GM12878 (cell line): ENCODE measurements at regions not wholly inside any gene's neighbourhood (a gene's known extent, or its start where the extent isn't known, plus 50 kb on each side); places are given as distances from the start of the nearest gene placed in this dataset.

ENCODE experiments used
- ATAC-seq: fragments of 200-7000 bp; cut with Tn5 transposase; 3 replicates; pipeline ENCODE4 v1.9.1; 2020; ENCODE audit warnings: mild to moderate bottlenecking, moderate library complexity
- BruUV-seq: library from RNA; stranded (reverse); fragments of 400-500 nt; replicated peaks from 2 replicates; lab custom pipeline; 2021; lab: Mats Ljungman, UMichigan
- CTCF ChIA-PET: fragments of 300-600 bp; sonication (Branson Sonifier 250); formaldehyde crosslinking; extraction: SDS; loops from one replicate; lab custom pipeline; 2021; ENCODE audit warnings: inconsistent platforms; lab: Yijun Ruan, JAX
- POLR2A ChIA-PET: fragments of 350-600 bp; formaldehyde crosslinking; extraction: SDS; loops from one replicate; lab custom pipeline; 2021; ENCODE audit warnings: inconsistent platforms; lab: Charles Lee
- RAD21 ChIA-PET: fragments of 300-600 bp; sonication (Branson Sonifier 250); formaldehyde crosslinking; loops from one replicate; lab custom pipeline; 2023; ENCODE audit warnings: antibody characterized with exemption; ENCODE audit not compliant: unreplicated experiment; lab: Charles Lee
- SMC1A ChIA-PET: fragments of 300-600 bp; sonication (Branson Sonifier 250); formaldehyde crosslinking; loops from one replicate; lab custom pipeline; 2023; ENCODE audit not compliant: unreplicated experiment, uncharacterized antibody; lab: Charles Lee
- DNase-seq: peaks from one replicate; pipeline ENCODE4 v3.0.0-alpha.2; 2011; ENCODE audit warnings: low read depth, low spot score
- FAIRE-seq: peaks from 3 replicates; lab custom pipeline; 2011; peaks lifted over from hg19 to GRCh38; lab: Jason Lieb, UNC
- H2AFZ ChIP-seq: 2 replicates; pipeline ENCODE4 v1.6.0; 2011; ENCODE audit warnings: low read depth, low read length, control low read depth; ENCODE audit not compliant: control insufficient read depth
- H3K27ac ChIP-seq: 2 replicates; pipeline ENCODE4 v1.5.1; 2011; ENCODE audit warnings: control low read depth; ENCODE audit not compliant: control insufficient read depth, insufficient read depth
- H3K27me3 ChIP-seq, 2 experiments: replicated peaks in 1 of 2; 2 replicates each; pipeline versions ENCODE4 v1.6.0 to v1.6.1; 2011; ENCODE audit warnings: low read length in 1 of 2; ENCODE audit not compliant: control insufficient read depth in 2 of 2, insufficient read depth in 2 of 2
- H3K36me3 ChIP-seq, 2 experiments: 2 replicates each; pipeline ENCODE4 v1.5.1; 2011; ENCODE audit warnings: low read length in 1 of 2; ENCODE audit not compliant: control insufficient read depth in 2 of 2, insufficient read depth in 2 of 2
- H3K4me1 ChIP-seq: 2 replicates; pipeline ENCODE4 v1.6.1; 2011; ENCODE audit warnings: mild to moderate bottlenecking, low read length, moderate library complexity, mixed read lengths; ENCODE audit not compliant: control insufficient read depth, insufficient read depth
- H3K4me2 ChIP-seq: 2 replicates; pipeline ENCODE4 v1.6.0; 2011; ENCODE audit warnings: control low read depth; ENCODE audit not compliant: control insufficient read depth, insufficient read depth
- H3K4me3 ChIP-seq: fragments of 200-600 bp; sonication (generic); 2 replicates; pipeline ENCODE4 v1.5.1; 2016
- H3K79me2 ChIP-seq: 2 replicates; pipeline ENCODE4 v1.6.0; 2011; ENCODE audit warnings: low read length; ENCODE audit not compliant: control insufficient read depth, insufficient read depth
- H3K9ac ChIP-seq: 2 replicates; pipeline ENCODE4 v1.8.0; 2011; ENCODE audit warnings: low read length, control low read depth, mixed read lengths; ENCODE audit not compliant: control insufficient read depth, insufficient read depth
- H3K9me3 ChIP-seq: replicated peaks from 3 replicates; pipeline ENCODE4 v1.5.1; 2011; ENCODE audit warnings: mild to moderate bottlenecking, low read length; ENCODE audit not compliant: control insufficient read depth, insufficient read depth
- H4K20me1 ChIP-seq: 2 replicates; pipeline ENCODE4 v1.6.0; 2011; ENCODE audit not compliant: control insufficient read depth, insufficient read depth
- CHD1 ChIP-seq: IDR thresholded peaks from 2 replicates; pipeline ENCODE4 v1.6.1; 2012; ENCODE audit warnings: low read depth, low read length, improper control_type of control experiment
- MTA2 ChIP-seq: fragments of 450-650 bp; IDR thresholded peaks from 2 replicates; pipeline ENCODE4 v1.6.1; 2016; ENCODE audit warnings: low read depth, mild to moderate bottlenecking, moderate library complexity
- MYC ChIP-seq: IDR thresholded peaks from 2 replicates; pipeline ENCODE4 v1.6.1; 2011; ENCODE audit warnings: mild to moderate bottlenecking, low read length, moderate library complexity, inconsistent platforms; ENCODE audit not compliant: insufficient read depth, insufficient replicate concordance, insufficient read length, severe bottlenecking
- PAX5 ChIP-seq: IDR thresholded peaks from 2 replicates; pipeline ENCODE4 v1.6.1; 2011; ENCODE audit warnings: low read depth, low read length, borderline replicate concordance
- RBBP5 ChIP-seq: fragments of 200-600 bp; sonication (generic); conservative IDR thresholded peaks from 2 replicates; pipeline ENCODE4 v1.6.1; 2016
- RELB ChIP-seq: fragments of 450-650 bp; IDR thresholded peaks from 2 replicates; pipeline ENCODE4 v1.6.1; 2017; ENCODE audit warnings: low read depth, mild to moderate bottlenecking, moderate library complexity
- ZNF207 ChIP-seq: fragments of 450-650 bp; IDR thresholded peaks from 2 replicates; pipeline ENCODE4 v1.6.1; 2014; ENCODE audit warnings: antibody characterized with exemption, mild to moderate bottlenecking, borderline replicate concordance
- ZNF622 ChIP-seq: fragments of 450-650 bp; IDR thresholded peaks from 2 replicates; pipeline ENCODE4 v1.6.1; 2017; ENCODE audit warnings: mild to moderate bottlenecking, inconsistent platforms
- WGBS: methylation state at CpG from one replicate; pipeline ENCODE4 v1.1.6; 2016; ENCODE audit warnings: low lambda C conversion rate; ENCODE audit not compliant: insufficient replicate concordance, insufficient coverage; ENCODE audit errors: missing lambda C conversion rate; 5-methylcytosine and 5-hydroxymethylcytosine counted together
- in situ Hi-C: fragments of 300-500 bp; cut with MboI; formaldehyde crosslinking; loops from 9 replicates; pipeline ENCODE4 v1.14.3; 2018; ENCODE audit warnings: mixed read lengths
- intact Hi-C: fragments of 100-400 bp; cut with micrococcal nuclease; formaldehyde crosslinking; loops from one replicate; pipeline ENCODE4 v1.14.2; 2022; ENCODE audit not compliant: unreplicated experiment
- TF ChIP-seq, protein P1 (sequence below): fragments of 450-650 bp; IDR thresholded peaks from 2 replicates; pipeline ENCODE4 v1.6.1; 2016; ENCODE audit warnings: mild to moderate bottlenecking

DNA sequence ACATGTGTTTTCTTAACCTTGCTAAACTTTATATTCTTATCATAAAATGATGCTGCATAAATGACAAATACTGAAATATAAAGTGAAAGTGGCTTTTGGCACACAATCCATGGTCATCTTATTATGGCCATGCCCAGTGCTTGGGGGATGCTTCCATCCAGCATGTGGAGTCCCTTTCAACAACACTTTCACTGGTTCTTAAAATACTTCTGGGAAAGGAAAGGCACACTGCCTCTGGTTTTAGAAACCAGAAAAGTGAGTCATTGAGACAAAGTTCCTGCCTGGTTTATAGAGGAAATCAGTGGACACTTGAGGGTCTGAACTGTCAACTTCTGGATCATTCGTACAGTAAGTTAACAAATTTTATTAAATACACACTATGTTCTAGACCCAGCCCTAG lies 248.0 kb upstream of the ADAMTS3 start (continued):
- TF ChIP-seq RBBP5 (no peak), MTA2 (no peak), CHD1 (no peak), MYC (no peak)

DNA sequence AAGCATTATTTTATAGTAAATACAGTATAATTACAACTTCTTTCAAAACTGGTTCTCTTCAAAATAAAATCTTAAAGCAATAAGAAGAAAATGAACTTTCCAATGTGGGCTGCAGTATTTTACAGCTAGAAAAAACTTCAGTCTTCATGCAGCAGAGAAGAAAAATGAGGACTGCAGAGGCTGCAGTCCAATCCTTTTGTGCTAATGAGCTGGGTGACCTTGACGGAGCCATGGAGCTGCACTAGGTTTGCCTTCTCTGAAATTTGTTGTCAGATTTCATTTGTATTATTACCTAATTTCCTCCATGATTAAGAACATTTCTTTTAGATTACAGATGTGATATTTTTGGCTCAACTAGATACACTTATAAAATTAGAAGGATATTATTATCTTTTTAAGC lies 245.2 kb upstream of the ADAMTS3 start:
- no peaks in the 10 kb centered on the region for H3K36me3 ChIP-seq
- CTCF ChIA-PET, result no interaction called here
- no peak overlapping the region for H3K4me2 ChIP-seq
- in situ Hi-C loops (no loop called here), intact Hi-C loops (no loop called here)
- ATAC-seq, result no peak
- H3K4me1 ChIP-seq, result no peaks in the 10 kb centered on the region
- TF ChIP-seq ZNF622 (no peak), RELB (no peak), ZNF207 (no peak), PAX5 (no peak)
- TF ChIP-seq, protein P1, sequence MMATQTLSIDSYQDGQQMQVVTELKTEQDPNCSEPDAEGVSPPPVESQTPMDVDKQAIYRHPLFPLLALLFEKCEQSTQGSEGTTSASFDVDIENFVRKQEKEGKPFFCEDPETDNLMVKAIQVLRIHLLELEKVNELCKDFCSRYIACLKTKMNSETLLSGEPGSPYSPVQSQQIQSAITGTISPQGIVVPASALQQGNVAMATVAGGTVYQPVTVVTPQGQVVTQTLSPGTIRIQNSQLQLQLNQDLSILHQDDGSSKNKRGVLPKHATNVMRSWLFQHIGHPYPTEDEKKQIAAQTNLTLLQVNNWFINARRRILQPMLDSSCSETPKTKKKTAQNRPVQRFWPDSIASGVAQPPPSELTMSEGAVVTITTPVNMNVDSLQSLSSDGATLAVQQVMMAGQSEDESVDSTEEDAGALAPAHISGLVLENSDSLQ, result no peak
- H3K79me2 ChIP-seq, result no peaks in the 10 kb centered on the region
- WGBS, result 41% methylated on average over 1 of the region's 1 CpG
- no peak overlapping the region for H2AFZ ChIP-seq
- H3K9me3 ChIP-seq, result no peaks in the 10 kb centered on the region
- no peak overlapping the region for H3K4me3 ChIP-seq
- RAD21 ChIA-PET, result no interaction called here
- SMC1A ChIA-PET, result no interaction called here
- H3K27ac ChIP-seq, result no peak overlapping the region
- no peaks in the 10 kb centered on the region for H4K20me1 ChIP-seq
- no peak for FAIRE-seq
- no peak for DNase-seq
- no peaks in the 10 kb centered on the region for H3K27me3 ChIP-seq
- no peak overlapping the region for H3K9ac ChIP-seq
- BruUV-seq, result no TSS peak
- POLR2A ChIA-PET, result no interaction called here
